Loucy (cell line): ENCODE measurements at regions not wholly inside any gene's neighbourhood (a gene's known extent, or its start where the extent isn't known, plus 50 kb on each side); places are given as distances from the start of the nearest gene placed in this dataset.

Source experiments
- EZH2phosphoT487 ChIP-seq: fragments of 200-600 bp; IDR thresholded peaks from 2 replicates; pipeline ENCODE4 v1.6.1; 2018; ENCODE audit warnings: antibody characterized with exemption, mild to moderate bottlenecking, moderate library complexity, borderline replicate concordance
- TF ChIP-seq, protein P1 (sequence below): fragments of 200-600 bp; sonication (generic); conservative IDR thresholded peaks from 2 replicates; pipeline ENCODE4 v1.5.1; 2014; ENCODE audit warnings: mild to moderate bottlenecking, antibody characterized with exemption, low read length

DNA sequence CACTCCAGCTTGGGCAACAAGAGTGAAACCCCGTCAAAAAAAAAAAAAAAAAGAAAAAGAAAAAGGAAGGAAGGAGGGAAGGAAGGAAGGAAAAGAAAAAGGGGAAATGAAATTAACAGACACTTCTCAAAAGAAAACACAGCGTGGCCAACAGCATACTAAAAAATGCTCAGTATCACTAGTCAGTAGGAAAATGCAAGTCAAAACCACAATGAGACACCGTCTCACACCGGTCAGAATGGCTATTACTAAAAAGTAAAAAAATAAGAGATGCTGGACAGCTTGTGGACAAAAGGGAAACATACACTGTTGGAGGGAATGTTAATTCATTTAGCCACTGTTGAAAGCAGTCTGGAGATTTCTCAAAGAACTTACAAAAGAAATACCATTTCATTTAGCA, 369.5 kb upstream of the BRINP3 start:
- TF ChIP-seq, protein P1, sequence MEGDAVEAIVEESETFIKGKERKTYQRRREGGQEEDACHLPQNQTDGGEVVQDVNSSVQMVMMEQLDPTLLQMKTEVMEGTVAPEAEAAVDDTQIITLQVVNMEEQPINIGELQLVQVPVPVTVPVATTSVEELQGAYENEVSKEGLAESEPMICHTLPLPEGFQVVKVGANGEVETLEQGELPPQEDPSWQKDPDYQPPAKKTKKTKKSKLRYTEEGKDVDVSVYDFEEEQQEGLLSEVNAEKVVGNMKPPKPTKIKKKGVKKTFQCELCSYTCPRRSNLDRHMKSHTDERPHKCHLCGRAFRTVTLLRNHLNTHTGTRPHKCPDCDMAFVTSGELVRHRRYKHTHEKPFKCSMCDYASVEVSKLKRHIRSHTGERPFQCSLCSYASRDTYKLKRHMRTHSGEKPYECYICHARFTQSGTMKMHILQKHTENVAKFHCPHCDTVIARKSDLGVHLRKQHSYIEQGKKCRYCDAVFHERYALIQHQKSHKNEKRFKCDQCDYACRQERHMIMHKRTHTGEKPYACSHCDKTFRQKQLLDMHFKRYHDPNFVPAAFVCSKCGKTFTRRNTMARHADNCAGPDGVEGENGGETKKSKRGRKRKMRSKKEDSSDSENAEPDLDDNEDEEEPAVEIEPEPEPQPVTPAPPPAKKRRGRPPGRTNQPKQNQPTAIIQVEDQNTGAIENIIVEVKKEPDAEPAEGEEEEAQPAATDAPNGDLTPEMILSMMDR, result no peak
- TF ChIP-seq EZH2phosphoT487, result no peak
